Uterus (tissue), 2 donors: ENCODE measurements at regions not wholly inside any gene's neighbourhood (a gene's known extent, or its start where the extent isn't known, plus 50 kb on each side); places are given as distances from the start of the nearest gene placed in this dataset.

Experiments
- CTCF ChIP-seq, 4 experiments: fragments of 200-600 bp in 2 of 4; fragments of 450-650 bp in 2 of 4; sonication (generic) in 2 of 4; IDR thresholded peaks; one replicate each; pipeline ENCODE4 v1.5.1; 2016 to 2019; ENCODE audit warnings: antibody characterized with exemption in 4 of 4, mild to moderate bottlenecking in 2 of 4, moderate library complexity in 1 of 4
- POLR2A ChIP-seq, 2 donors: fragments of 450-650 bp; IDR thresholded peaks; one replicate each; pipeline ENCODE4 v1.6.1; 2016; ENCODE audit warnings: antibody characterized with exemption in 2 of 2, mild to moderate bottlenecking in 1 of 2, moderate library complexity in 1 of 2

- TF ChIP-seq CTCF (IDR thresholded peaks at IDR 0.05), result no peak
- no peak for TF ChIP-seq POLR2A (IDR thresholded peaks at IDR 0.05)
Observed at GRCh38 chr20:22904905-22905304, 130.2 kb upstream of the SSTR4 start.
